KMS-11 (cell line): ENCODE measurements at regions not wholly inside any gene's neighbourhood (a gene's known extent, or its start where the extent isn't known, plus 50 kb on each side); places are given as distances from the start of the nearest gene placed in this dataset.

Experiments
- H2AFZ ChIP-seq: fragments of 200-600 bp; sonication (generic); 2 replicates; pipeline ENCODE4 v1.6.1; 2016; ENCODE audit warnings: antibody characterized with exemption, mixed run types, low read depth
- H3K27ac ChIP-seq: fragments of 200-600 bp; sonication (generic); 2 replicates; pipeline ENCODE4 v1.6.1; 2016; ENCODE audit warnings: mild to moderate bottlenecking, mixed run types
- H3K27me3 ChIP-seq: fragments of 200-600 bp; sonication (generic); 2 replicates; pipeline ENCODE4 v1.6.1; 2017; ENCODE audit warnings: mild to moderate bottlenecking, low read depth, mixed run types, moderate library complexity; ENCODE audit not compliant: insufficient read depth
- H3K36me3 ChIP-seq: fragments of 200-600 bp; sonication (generic); 2 replicates; pipeline ENCODE4 v1.6.1; 2017; ENCODE audit warnings: mild to moderate bottlenecking, mixed run types; ENCODE audit not compliant: insufficient read depth
- H3K4me1 ChIP-seq: fragments of 200-600 bp; sonication (generic); 2 replicates; pipeline ENCODE4 v1.6.1; 2016; ENCODE audit warnings: mild to moderate bottlenecking, low read depth, mixed run types; ENCODE audit not compliant: poor library complexity, severe bottlenecking
- H3K4me2 ChIP-seq: fragments of 200-600 bp; sonication (generic); 2 replicates; pipeline ENCODE4 v1.7.0; 2016; ENCODE audit warnings: mild to moderate bottlenecking, mixed run types
- H3K4me3 ChIP-seq: fragments of 200-600 bp; sonication (generic); IDR thresholded peaks from 2 replicates; pipeline ENCODE4 v1.6.1; 2017; ENCODE audit warnings: low read depth, low read length, mixed read lengths; ENCODE audit not compliant: insufficient read depth
- H3K79me2 ChIP-seq: fragments of 200-600 bp; sonication (generic); 2 replicates; pipeline ENCODE4 v1.6.1; 2016; ENCODE audit warnings: low read depth, mixed run types; ENCODE audit not compliant: insufficient read depth
- H3K9ac ChIP-seq: fragments of 200-600 bp; sonication (generic); 2 replicates; pipeline ENCODE4 v1.6.1; 2016; ENCODE audit warnings: mild to moderate bottlenecking, mixed run types
- H4K20me1 ChIP-seq: fragments of 200-600 bp; sonication (generic); 2 replicates; pipeline ENCODE4 v1.6.1; 2016; ENCODE audit warnings: mild to moderate bottlenecking, mixed run types; ENCODE audit not compliant: insufficient read depth
- TF ChIP-seq, protein P1 (sequence below): fragments of 200-600 bp; sonication (generic); conservative IDR thresholded peaks from 2 replicates; pipeline ENCODE4 v1.6.1; 2017; ENCODE audit warnings: low read depth, mild to moderate bottlenecking, antibody characterized with exemption, low read length, moderate library complexity, mixed read lengths

DNA sequence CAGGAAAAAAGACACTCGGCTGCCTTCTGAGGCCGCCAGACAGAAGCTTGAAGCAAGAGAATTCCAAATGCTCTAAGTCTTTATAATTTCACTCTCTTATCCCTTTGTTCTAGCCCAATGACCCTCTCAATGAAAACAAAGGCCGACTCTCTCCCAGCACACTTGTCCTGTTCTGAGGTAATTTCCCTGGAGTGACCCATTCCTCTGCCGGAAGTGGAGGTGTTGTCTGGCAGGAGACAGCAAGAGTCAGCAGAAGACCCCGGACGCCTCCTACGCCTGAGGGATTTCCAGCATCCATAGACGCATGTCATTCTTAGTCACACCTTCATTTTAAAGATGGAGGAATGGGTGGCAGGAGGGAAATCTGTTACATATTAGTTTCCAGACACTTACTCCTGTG, 110.3 kb downstream of the SOD2 start:
- H3K27ac ChIP-seq: no peak overlapping the region
- no peak overlapping the region for H3K4me2 ChIP-seq
- H3K9ac ChIP-seq: no peak overlapping the region
- TF ChIP-seq, protein P1, sequence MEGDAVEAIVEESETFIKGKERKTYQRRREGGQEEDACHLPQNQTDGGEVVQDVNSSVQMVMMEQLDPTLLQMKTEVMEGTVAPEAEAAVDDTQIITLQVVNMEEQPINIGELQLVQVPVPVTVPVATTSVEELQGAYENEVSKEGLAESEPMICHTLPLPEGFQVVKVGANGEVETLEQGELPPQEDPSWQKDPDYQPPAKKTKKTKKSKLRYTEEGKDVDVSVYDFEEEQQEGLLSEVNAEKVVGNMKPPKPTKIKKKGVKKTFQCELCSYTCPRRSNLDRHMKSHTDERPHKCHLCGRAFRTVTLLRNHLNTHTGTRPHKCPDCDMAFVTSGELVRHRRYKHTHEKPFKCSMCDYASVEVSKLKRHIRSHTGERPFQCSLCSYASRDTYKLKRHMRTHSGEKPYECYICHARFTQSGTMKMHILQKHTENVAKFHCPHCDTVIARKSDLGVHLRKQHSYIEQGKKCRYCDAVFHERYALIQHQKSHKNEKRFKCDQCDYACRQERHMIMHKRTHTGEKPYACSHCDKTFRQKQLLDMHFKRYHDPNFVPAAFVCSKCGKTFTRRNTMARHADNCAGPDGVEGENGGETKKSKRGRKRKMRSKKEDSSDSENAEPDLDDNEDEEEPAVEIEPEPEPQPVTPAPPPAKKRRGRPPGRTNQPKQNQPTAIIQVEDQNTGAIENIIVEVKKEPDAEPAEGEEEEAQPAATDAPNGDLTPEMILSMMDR: no peak
- no peak overlapping the region for H3K4me3 ChIP-seq
- no peaks in the 10 kb centered on the region for H3K4me1 ChIP-seq
- no peaks in the 10 kb centered on the region for H4K20me1 ChIP-seq
- H2AFZ ChIP-seq: no peak overlapping the region
- H3K27me3 ChIP-seq: no peaks in the 10 kb centered on the region
- no peaks in the 10 kb centered on the region for H3K36me3 ChIP-seq
- no peaks in the 10 kb centered on the region for H3K79me2 ChIP-seq

GRCh38 chr6:159578629-159579028, 114.4 kb downstream of the SOD2 start:
- Histone ChIP-seq H3K4me3 (no peak overlapping the region), H3K79me2 (no peaks in the 10 kb centered on the region), H3K27me3 (no peaks in the 10 kb centered on the region), H2AFZ (no peak overlapping the region), H4K20me1 (no peaks in the 10 kb centered on the region), H3K36me3 (no peaks in the 10 kb centered on the region), H3K27ac (no peak overlapping the region), H3K4me1 (no peaks in the 10 kb centered on the region), H3K4me2 (no peak overlapping the region), H3K9ac (no peak overlapping the region)
- TF ChIP-seq, protein P1: no peak

- H4K20me1 ChIP-seq: no peaks in the 10 kb centered on the region
- no peaks in the 10 kb centered on the region for H3K79me2 ChIP-seq
- no peak overlapping the region for H3K27ac ChIP-seq
- H3K4me2 ChIP-seq: no peak overlapping the region
- H3K4me3 ChIP-seq: no peak overlapping the region
- TF ChIP-seq, protein P1: no peak
- no peaks in the 10 kb centered on the region for H3K4me1 ChIP-seq
- no peaks in the 10 kb centered on the region for H3K36me3 ChIP-seq
- no peak overlapping the region for H2AFZ ChIP-seq
- H3K9ac ChIP-seq: no peak overlapping the region
- H3K27me3 ChIP-seq: no peaks in the 10 kb centered on the region
Observed at GRCh38 chr6:159577564-159577963, 115.5 kb downstream of the SOD2 start.

GRCh38 chr6:159572439-159573110, 120.5 kb downstream of the SOD2 start:
- no peaks in the 10 kb centered on the region for H3K36me3 ChIP-seq
- no peak overlapping the region for H3K4me3 ChIP-seq
- H3K4me2 ChIP-seq: no peak overlapping the region
- H4K20me1 ChIP-seq: no peaks in the 10 kb centered on the region
- H2AFZ ChIP-seq: no peak overlapping the region
- no peaks in the 10 kb centered on the region for H3K79me2 ChIP-seq
- no peak overlapping the region for H3K27ac ChIP-seq
- H3K9ac ChIP-seq: no peak overlapping the region
- H3K27me3 ChIP-seq: no peaks in the 10 kb centered on the region
- TF ChIP-seq, protein P1: no peak
- no peaks in the 10 kb centered on the region for H3K4me1 ChIP-seq
